Chondrocyte (in vitro differentiated cells): ENCODE measurements at regions not wholly inside any gene's neighbourhood (a gene's known extent, or its start where the extent isn't known, plus 50 kb on each side); places are given as distances from the start of the nearest gene placed in this dataset.

Source experiments
- DNase-seq: peaks from one replicate; pipeline ENCODE4 v3.0.0; 2021; ENCODE audit warnings: mixed read lengths, low spot score
- H3K27ac Mint-ChIP-seq: one replicate; pipeline ENCODE4 v1.8.0; 2021; ENCODE audit warnings: mild to moderate bottlenecking, moderate library complexity, mixed read lengths; ENCODE audit not compliant: unreplicated experiment
- H3K27me3 Mint-ChIP-seq: 2 replicates; pipeline ENCODE4 v1.8.0; 2021; ENCODE audit warnings: low read depth, mixed read lengths
- H3K36me3 Mint-ChIP-seq: 2 replicates; pipeline ENCODE4 v1.8.0; 2021; ENCODE audit warnings: low read depth, mixed read lengths
- H3K4me1 Mint-ChIP-seq: 2 replicates; pipeline ENCODE4 v1.8.0; 2021; ENCODE audit warnings: low read depth, mild to moderate bottlenecking, mixed read lengths
- H3K4me3 Mint-ChIP-seq: one replicate; pipeline ENCODE4 v1.8.0; 2021; ENCODE audit warnings: mild to moderate bottlenecking, moderate library complexity, mixed read lengths; ENCODE audit not compliant: unreplicated experiment
- H3K9me3 Mint-ChIP-seq: 2 replicates; pipeline ENCODE4 v1.8.0; 2021; ENCODE audit warnings: low read depth, mixed read lengths
- CTCF ChIP-seq: fragments of 200-600 bp; sonication (generic); IDR thresholded peaks from 2 replicates; pipeline ENCODE4 v1.5.0; 2021; ENCODE audit warnings: antibody characterized with exemption, mild to moderate bottlenecking, moderate library complexity

- peak; percentile 36 for DNase-seq
- Mint-ChIP-seq H3K4me3 (no peak overlapping the region), H3K36me3 (no peaks in the 10 kb centered on the region), H3K27ac (no peak overlapping the region), H3K9me3 (no peaks in the 10 kb centered on the region), H3K27me3 (peaks cover 21% of the 10 kb centered on the region), H3K4me1 (peaks cover 28% of the 10 kb centered on the region)
- peak; percentile 78 for TF ChIP-seq CTCF
Measured at GRCh38 chr1:25037174-25038074, 107.3 kb upstream of the RUNX3 start.

- H3K4me1 Mint-ChIP-seq, result peaks cover 41% of the 10 kb centered on the region
- H3K36me3 Mint-ChIP-seq, result no peaks in the 10 kb centered on the region
- no peak overlapping the region for H3K4me3 Mint-ChIP-seq
- no peak overlapping the region for H3K27ac Mint-ChIP-seq
- DNase-seq, result no peak
- no peak for TF ChIP-seq CTCF
- H3K27me3 Mint-ChIP-seq, result peaks cover 13% of the 10 kb centered on the region
- no peaks in the 10 kb centered on the region for H3K9me3 Mint-ChIP-seq
Measured at GRCh38 chr1:25036117-25036546, 106.1 kb upstream of the RUNX3 start.

GRCh38 chr1:25035523-25036116 is 105.5 kb upstream of the RUNX3 start:
- TF ChIP-seq CTCF, result no peak
- H3K36me3 Mint-ChIP-seq, result no peaks in the 10 kb centered on the region
- H3K27me3 Mint-ChIP-seq, result peaks cover 8% of the 10 kb centered on the region
- no peaks in the 10 kb centered on the region for H3K9me3 Mint-ChIP-seq
- peaks cover 45% of the 10 kb centered on the region for H3K4me1 Mint-ChIP-seq
- no peak for DNase-seq
- no peak overlapping the region for H3K27ac Mint-ChIP-seq
- no peak overlapping the region for H3K4me3 Mint-ChIP-seq

- Mint-ChIP-seq H3K36me3 (no peaks in the 10 kb centered on the region), H3K4me1 (peaks cover 45% of the 10 kb centered on the region), H3K27me3 (peaks cover 4% of the 10 kb centered on the region), H3K9me3 (no peaks in the 10 kb centered on the region), H3K4me3 (no peak overlapping the region), H3K27ac (no peak overlapping the region)
- peak; percentile 67 for DNase-seq
- TF ChIP-seq CTCF, result no peak
Measured at GRCh38 chr1:25034736-25035522, 104.9 kb upstream of the RUNX3 start.
